LNCaP clone FGC (cell line): ENCODE measurements at regions not wholly inside any gene's neighbourhood (a gene's known extent, or its start where the extent isn't known, plus 50 kb on each side); places are given as distances from the start of the nearest gene placed in this dataset.

ENCODE experiments used
- DNase-seq: peaks from one replicate; pipeline ENCODE4 v3.0.0-alpha.2; 2011; ENCODE audit warnings: low read depth
- H3K4me3 ChIP-seq: 2 replicates; pipeline ENCODE4 v1.5.1; 2011; ENCODE audit warnings: mild to moderate bottlenecking, low read depth, low read length, control low read depth
- CTCF ChIP-seq: IDR thresholded peaks from 2 replicates; pipeline ENCODE4 v1.5.1; 2012; ENCODE audit warnings: mild to moderate bottlenecking; ENCODE audit not compliant: control insufficient read depth, insufficient read depth; ENCODE audit errors: extremely low read depth

DNA sequence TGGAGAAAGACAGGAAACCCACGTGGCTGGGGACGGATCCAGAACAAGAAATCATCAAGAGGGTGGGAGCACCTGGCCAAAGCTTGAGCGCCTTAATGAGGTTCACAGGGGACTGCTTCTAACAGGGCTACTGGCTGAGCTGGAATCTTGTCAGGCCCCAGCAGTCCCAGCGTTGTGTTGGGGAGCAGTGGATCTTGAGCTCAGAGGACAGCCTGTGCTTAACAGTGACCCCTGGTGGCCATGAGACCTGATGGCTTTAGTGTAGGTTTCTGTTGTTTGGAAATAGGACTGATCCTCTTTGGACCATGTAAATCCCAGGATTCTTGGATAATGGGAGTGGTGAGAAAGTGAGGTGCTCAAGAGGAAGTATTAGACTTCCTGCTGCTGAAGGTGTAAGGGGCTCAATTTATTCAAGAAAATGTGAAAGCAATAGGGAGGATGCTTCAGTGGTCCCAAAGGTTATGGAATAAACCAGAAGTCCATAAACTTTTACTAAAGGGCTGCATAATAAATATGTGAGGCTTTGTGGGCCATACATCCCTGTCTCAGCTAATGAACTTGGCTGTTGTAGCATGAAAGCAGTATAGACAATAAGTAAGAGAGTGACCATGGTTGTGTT is 216.2 kb downstream of the NFATC2 start:
- no peak for DNase-seq
- no peak overlapping the region for H3K4me3 ChIP-seq
- TF ChIP-seq CTCF, result peak; percentile 89

DNA sequence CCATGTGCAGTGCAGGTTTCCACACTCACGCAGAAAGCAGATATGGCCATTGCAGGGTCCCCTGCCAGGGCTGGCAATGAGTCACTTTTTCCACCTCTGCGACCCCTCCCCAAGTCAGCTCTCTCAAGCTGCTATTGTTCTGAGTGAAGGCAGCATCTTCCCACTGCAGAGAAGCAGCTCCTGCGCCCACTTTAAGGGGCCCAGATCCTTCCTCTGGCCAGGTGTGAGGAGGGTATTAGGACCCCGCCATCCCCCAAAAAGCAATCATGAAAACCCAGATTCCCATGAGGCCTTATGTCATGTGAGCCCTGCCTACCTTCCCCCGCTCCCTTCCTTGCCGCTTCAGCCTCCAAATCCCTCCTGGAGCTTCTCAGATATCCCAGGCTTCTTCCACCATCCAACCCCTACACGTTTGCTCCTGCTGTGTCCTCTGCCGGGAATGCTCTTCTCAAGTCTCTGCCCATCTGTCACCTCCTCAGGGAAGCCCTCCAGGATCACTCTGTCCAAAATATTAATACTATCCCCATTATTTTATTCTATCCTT is 220.3 kb downstream of the NFATC2 start:
- TF ChIP-seq CTCF, result no peak
- no peak overlapping the region for H3K4me3 ChIP-seq
- no peak for DNase-seq

DNA sequence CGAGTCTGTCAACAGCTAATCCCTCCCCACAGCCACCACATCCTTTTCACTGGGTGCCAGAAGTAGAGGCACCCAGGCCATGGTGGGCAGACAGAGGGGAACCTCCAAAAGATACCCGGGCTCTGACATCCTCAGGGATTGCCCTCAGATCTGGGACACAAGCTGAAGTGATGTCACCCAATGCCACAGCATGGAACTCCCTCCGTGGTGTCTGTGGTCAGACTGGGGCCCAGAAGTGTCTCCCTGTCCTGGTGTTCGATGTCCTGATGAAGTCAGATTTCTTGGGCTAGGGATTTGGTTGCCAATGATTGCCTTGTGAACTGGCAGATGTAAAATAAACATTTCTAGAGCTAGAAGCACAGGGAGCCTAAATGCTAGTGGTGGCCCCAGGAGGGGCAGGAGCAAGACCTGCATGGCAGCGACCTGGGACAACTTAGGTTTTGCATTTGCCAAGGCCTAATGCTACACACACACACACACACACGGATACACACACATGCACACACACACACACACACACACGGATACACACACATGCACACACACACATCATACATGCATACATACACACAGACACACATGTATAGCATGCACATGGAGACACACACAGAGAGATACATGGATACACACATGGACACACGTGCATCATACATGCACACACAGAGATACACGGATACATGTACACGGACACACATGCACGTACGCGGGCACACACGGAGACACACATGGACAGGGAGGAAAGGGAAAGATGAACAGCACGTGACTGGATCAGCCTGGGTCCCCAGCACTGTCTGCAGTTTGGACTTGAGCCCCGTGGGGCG is 221.0 kb downstream of the NFATC2 start:
- TF ChIP-seq CTCF, result no peak
- DNase-seq, result no peak
- no peak overlapping the region for H3K4me3 ChIP-seq

- H3K4me3 ChIP-seq, result no peak overlapping the region
- DNase-seq, result no peak
- no peak for TF ChIP-seq CTCF
Observed at GRCh38 chr20:51319522-51319921, 223.0 kb downstream of the NFATC2 start.

- no peak overlapping the region for H3K4me3 ChIP-seq
- peak; percentile 61 for TF ChIP-seq CTCF
- no peak for DNase-seq
Observed at GRCh38 chr20:51318058-51318949, 224.2 kb downstream of the NFATC2 start.

DNA sequence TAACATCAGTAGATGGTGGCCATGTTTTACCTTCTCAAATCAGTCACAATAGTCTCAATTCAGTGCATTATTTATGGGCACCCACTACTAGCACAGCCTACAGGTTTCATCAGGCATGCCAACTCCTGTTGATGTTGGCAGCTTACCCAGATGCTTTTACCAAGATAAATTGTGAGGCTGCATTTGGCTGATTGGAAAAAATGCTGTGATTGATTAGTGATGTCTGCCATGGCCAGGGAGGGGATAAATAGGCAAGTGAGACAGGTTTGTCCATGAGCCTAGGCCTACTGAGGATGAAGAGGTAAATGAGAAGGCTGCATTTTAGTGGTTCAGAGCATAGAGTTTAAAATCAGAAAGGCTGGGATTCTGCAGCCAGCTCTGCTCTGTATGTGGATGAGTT is 227.1 kb downstream of the NFATC2 start:
- no peak for TF ChIP-seq CTCF
- no peak for DNase-seq
- no peak overlapping the region for H3K4me3 ChIP-seq
